ENCODE measurements at regions not wholly inside any gene's neighbourhood (a gene's known extent, or its start where the extent isn't known, plus 50 kb on each side); places are given as distances from the start of the nearest gene placed in this dataset.

DNA sequence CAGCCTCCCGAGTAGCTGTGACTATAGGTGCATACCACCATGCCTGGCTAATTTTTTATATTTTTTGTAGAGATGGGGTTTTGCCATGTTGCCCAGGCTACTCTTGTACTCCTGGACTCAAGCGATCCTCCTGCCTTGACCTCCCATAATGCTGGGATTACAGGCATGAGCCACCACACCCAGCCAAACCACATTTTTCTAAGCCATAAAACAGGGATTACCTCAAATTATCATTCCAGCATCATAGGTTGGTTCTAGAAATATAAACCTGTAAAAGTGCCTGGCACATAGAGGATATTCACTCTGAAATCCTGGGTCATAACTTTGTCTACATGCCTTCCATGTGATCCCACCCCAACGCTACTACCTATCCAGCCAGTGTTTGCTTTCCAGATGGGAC is 59.4 kb upstream of the JAK1 start (continued):
- TF ChIP-seq, protein P1, sequence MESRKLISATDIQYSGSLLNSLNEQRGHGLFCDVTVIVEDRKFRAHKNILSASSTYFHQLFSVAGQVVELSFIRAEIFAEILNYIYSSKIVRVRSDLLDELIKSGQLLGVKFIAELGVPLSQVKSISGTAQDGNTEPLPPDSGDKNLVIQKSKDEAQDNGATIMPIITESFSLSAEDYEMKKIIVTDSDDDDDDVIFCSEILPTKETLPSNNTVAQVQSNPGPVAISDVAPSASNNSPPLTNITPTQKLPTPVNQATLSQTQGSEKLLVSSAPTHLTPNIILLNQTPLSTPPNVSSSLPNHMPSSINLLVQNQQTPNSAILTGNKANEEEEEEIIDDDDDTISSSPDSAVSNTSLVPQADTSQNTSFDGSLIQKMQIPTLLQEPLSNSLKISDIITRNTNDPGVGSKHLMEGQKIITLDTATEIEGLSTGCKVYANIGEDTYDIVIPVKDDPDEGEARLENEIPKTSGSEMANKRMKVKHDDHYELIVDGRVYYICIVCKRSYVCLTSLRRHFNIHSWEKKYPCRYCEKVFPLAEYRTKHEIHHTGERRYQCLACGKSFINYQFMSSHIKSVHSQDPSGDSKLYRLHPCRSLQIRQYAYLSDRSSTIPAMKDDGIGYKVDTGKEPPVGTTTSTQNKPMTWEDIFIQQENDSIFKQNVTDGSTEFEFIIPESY (IDR thresholded peaks at IDR 0.05) = no peak
- TF ChIP-seq MYC (IDR thresholded peaks at IDR 0.05; ENCODE audit: insufficient read depth, insufficient read length, insufficient replicate concordance, low read length, severe bottlenecking) (no peak), BHLHE40 (IDR thresholded peaks at IDR 0.05; ENCODE audit: borderline replicate concordance in 1 of 2, low read depth in 2 of 2, low read length in 1 of 2) (no peak), TARDBP (IDR thresholded peaks at IDR 0.05; ENCODE audit: borderline replicate concordance) (no peak), ZNF384 (IDR thresholded peaks at IDR 0.05; ENCODE audit: borderline replicate concordance, low read depth, low read length) (no peak)
- TF ChIP-seq, protein P2, sequence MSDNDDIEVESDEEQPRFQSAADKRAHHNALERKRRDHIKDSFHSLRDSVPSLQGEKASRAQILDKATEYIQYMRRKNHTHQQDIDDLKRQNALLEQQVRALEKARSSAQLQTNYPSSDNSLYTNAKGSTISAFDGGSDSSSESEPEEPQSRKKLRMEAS (IDR thresholded peaks at IDR 0.05; ENCODE audit: low read depth, low read length) = no peak

DNA sequence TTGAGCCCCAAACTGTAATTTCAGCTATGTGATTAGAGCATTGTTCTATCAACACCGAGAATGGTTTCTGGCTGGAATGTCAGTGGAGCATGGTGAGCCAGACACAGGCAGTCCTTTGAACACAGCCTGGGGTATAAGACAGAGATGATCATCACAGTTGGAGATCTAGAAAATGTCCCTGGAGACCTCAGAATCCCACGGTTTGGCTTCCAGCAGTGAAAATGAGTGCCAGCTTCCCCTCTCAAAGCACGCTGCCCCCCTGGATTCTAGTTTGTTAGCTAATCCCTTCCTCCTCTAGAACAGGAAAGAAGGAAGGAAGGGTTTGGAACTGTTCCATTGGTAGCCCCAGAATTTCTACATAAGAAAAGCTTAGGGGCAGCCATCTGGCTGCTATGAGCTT is 59.9 kb upstream of the JAK1 start:
- WGBS (ENCODE audit: insufficient coverage, insufficient replicate concordance, low lambda C conversion rate, missing lambda C conversion rate) = 0% methylated on average over 3 of the region's 3 CpGs
- Histone ChIP-seq H3K4me1 (ENCODE audit: control insufficient read depth, insufficient read depth, low read length) (no peaks in the 10 kb centered on the region), H2AFZ (ENCODE audit: control insufficient read depth, low read depth, low read length) (no peak overlapping the region), H3K9ac (ENCODE audit: control insufficient read depth, insufficient read depth, low read length) (no peak overlapping the region), H3K27me3 (replicated peaks in 1 of 2; ENCODE audit: control insufficient read depth in 2 of 2, insufficient read depth in 2 of 2, low read length in 1 of 2) (peaks cover 2 to 3% of the 10 kb centered on the region in 2 experiments; a peak in 3 of 4 replicates), H3K36me3 (ENCODE audit: control insufficient read depth in 2 of 2, insufficient read depth in 2 of 2, low read length in 1 of 2) (no peaks in the 10 kb centered on the region), H3K4me3 (no peak overlapping the region), H4K20me1 (ENCODE audit: control insufficient read depth, insufficient read depth) (no peaks in the 10 kb centered on the region), H3K79me2 (ENCODE audit: control insufficient read depth, insufficient read depth, low read length) (no peaks in the 10 kb centered on the region), H3K9me3 (replicated peaks; ENCODE audit: control insufficient read depth, insufficient read depth, low read length) (no peaks in the 10 kb centered on the region), H3K4me2 (ENCODE audit: control insufficient read depth, insufficient read depth) (no peak overlapping the region), H3K27ac (ENCODE audit: control insufficient read depth, insufficient read depth) (no peak overlapping the region)
- DNase-seq (ENCODE audit: low read depth, low spot score) = no peak
- no peak for ATAC-seq
- CTCF ChIA-PET = no interaction called here
- BruUV-seq (replicated peaks) = no TSS peak
- no peak for FAIRE-seq
- POLR2A ChIA-PET = no interaction called here
- SMC1A ChIA-PET (ENCODE audit: uncharacterized antibody, unreplicated experiment) = no interaction called here
- in situ Hi-C loops (cut with MboI) (loop anchor here (25.0 kb wide), 2 partner anchors 339 to 764 kb away; no protein-coding TSS in a partner anchor), intact Hi-C loops (cut with micrococcal nuclease; ENCODE audit: unreplicated experiment) (no loop called here)
- RAD21 ChIA-PET (ENCODE audit: unreplicated experiment) = no interaction called here
- TF ChIP-seq, protein P2 (IDR thresholded peaks at IDR 0.05; ENCODE audit: low read depth, low read length) = no peak
- TF ChIP-seq, protein P3, sequence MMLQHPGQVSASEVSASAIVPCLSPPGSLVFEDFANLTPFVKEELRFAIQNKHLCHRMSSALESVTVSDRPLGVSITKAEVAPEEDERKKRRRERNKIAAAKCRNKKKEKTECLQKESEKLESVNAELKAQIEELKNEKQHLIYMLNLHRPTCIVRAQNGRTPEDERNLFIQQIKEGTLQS (IDR thresholded peaks at IDR 0.05; ENCODE audit: borderline replicate concordance, extremely low read depth, low read depth, low read length) = no peak
- TF ChIP-seq IKZF1 (conservative IDR thresholded peaks at IDR 0.05) = no peak
- TF ChIP-seq ETV6 (conservative IDR thresholded peaks at IDR 0.05 in 1 of 2, IDR thresholded peaks at IDR 0.05 in 1 of 2; ENCODE audit: borderline replicate concordance in 1 of 2, low read depth in 1 of 2) = no peak
- no peak for TF ChIP-seq SRF (IDR thresholded peaks at IDR 0.05; ENCODE audit: low read depth in 2 of 2, low read length in 2 of 2)
- no peak for TF ChIP-seq SMAD5 (IDR thresholded peaks at IDR 0.05; ENCODE audit: low read depth)
- TF ChIP-seq, protein P4, sequence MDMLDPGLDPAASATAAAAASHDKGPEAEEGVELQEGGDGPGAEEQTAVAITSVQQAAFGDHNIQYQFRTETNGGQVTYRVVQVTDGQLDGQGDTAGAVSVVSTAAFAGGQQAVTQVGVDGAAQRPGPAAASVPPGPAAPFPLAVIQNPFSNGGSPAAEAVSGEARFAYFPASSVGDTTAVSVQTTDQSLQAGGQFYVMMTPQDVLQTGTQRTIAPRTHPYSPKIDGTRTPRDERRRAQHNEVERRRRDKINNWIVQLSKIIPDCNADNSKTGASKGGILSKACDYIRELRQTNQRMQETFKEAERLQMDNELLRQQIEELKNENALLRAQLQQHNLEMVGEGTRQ (IDR thresholded peaks at IDR 0.05; ENCODE audit: borderline replicate concordance, low read depth, low read length) = no peak
- TF ChIP-seq, protein P5, sequence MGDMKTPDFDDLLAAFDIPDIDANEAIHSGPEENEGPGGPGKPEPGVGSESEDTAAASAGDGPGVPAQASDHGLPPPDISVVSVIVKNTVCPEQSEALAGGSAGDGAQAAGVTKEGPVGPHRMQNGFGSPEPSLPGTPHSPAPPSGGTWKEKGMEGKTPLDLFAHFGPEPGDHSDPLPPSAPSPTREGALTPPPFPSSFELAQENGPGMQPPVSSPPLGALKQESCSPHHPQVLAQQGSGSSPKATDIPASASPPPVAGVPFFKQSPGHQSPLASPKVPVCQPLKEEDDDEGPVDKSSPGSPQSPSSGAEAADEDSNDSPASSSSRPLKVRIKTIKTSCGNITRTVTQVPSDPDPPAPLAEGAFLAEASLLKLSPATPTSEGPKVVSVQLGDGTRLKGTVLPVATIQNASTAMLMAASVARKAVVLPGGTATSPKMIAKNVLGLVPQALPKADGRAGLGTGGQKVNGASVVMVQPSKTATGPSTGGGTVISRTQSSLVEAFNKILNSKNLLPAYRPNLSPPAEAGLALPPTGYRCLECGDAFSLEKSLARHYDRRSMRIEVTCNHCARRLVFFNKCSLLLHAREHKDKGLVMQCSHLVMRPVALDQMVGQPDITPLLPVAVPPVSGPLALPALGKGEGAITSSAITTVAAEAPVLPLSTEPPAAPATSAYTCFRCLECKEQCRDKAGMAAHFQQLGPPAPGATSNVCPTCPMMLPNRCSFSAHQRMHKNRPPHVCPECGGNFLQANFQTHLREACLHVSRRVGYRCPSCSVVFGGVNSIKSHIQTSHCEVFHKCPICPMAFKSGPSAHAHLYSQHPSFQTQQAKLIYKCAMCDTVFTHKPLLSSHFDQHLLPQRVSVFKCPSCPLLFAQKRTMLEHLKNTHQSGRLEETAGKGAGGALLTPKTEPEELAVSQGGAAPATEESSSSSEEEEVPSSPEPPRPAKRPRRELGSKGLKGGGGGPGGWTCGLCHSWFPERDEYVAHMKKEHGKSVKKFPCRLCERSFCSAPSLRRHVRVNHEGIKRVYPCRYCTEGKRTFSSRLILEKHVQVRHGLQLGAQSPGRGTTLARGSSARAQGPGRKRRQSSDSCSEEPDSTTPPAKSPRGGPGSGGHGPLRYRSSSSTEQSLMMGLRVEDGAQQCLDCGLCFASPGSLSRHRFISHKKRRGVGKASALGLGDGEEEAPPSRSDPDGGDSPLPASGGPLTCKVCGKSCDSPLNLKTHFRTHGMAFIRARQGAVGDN (IDR thresholded peaks at IDR 0.05) = no peak
- no peak for TF ChIP-seq NFIC (IDR thresholded peaks at IDR 0.05; ENCODE audit: low read depth, low read length)
- TF ChIP-seq HCFC1 (IDR thresholded peaks at IDR 0.05; ENCODE audit: low read length) = no peak
